Ascending aorta (tissue), 2 donors: ENCODE measurements at regions not wholly inside any gene's neighbourhood (a gene's known extent, or its start where the extent isn't known, plus 50 kb on each side); places are given as distances from the start of the nearest gene placed in this dataset.

Experiments used
- DNase-seq, 2 donors: peaks; one replicate each; pipeline ENCODE4 v3.0.0-alpha.2; 2019; ENCODE audit warnings: low spot score in 2 of 2
- H3K27ac ChIP-seq, 2 donors: fragments of 200-600 bp; sonication (generic); one replicate each; pipeline ENCODE4 v1.5.1; 2016 to 2017; ENCODE audit warnings: mild to moderate bottlenecking in 1 of 2
- H3K27me3 ChIP-seq: fragments of 200-600 bp; sonication (generic); one replicate; pipeline ENCODE4 v1.5.1; 2017
- H3K36me3 ChIP-seq, 2 donors: fragments of 200-600 bp; sonication (generic); one replicate each; pipeline ENCODE4 v1.5.1; 2016
- H3K4me1 ChIP-seq, 2 donors: fragments of 200-600 bp; sonication (generic); one replicate each; pipeline ENCODE4 v1.5.1; 2016 to 2017; ENCODE audit warnings: mild to moderate bottlenecking in 1 of 2
- H3K4me3 ChIP-seq, 2 donors: fragments of 200-600 bp; sonication (generic); one replicate each; pipeline ENCODE4 v1.5.1; 2016 to 2017; ENCODE audit warnings: mild to moderate bottlenecking in 1 of 2
- H3K9me3 ChIP-seq, 2 donors: fragments of 200-600 bp; sonication (generic); one replicate each; pipeline ENCODE4 v1.5.1; 2016
- CTCF ChIP-seq, 3 experiments: fragments of 200-600 bp in 2 of 3; fragments of 450-650 bp in 1 of 3; sonication (generic) in 2 of 3; IDR thresholded peaks; one replicate each; pipeline ENCODE4 v1.5.1; 2016 to 2019; ENCODE audit warnings: antibody characterized with exemption in 3 of 3, mild to moderate bottlenecking in 1 of 3, moderate library complexity in 1 of 3
- intact Hi-C: fragments of 100-400 bp; cut with DNase I; formaldehyde crosslinking; loops from one replicate; pipeline ENCODE4 v1.15.1; 2023

- TF ChIP-seq CTCF (IDR thresholded peaks at IDR 0.05), result no peak
- Histone ChIP-seq H3K27ac (no peak overlapping the region), H3K4me3 (no peak overlapping the region), H3K9me3 (no peaks in the 10 kb centered on the region), H3K36me3 (no peaks in the 10 kb centered on the region), H3K27me3 (no peaks in the 10 kb centered on the region), H3K4me1 (no peaks in the 10 kb centered on the region)
- DNase-seq, result no peak
- intact Hi-C loops, result no loop called here
Measured at GRCh38 chr5:155068616-155069100, 55.1 kb downstream of the KIF4B start.

GRCh38 chr5:155069961-155070360 is 56.4 kb downstream of the KIF4B start:
- no peaks in the 10 kb centered on the region for H3K9me3 ChIP-seq
- no peak overlapping the region for H3K27ac ChIP-seq
- intact Hi-C loops, result no loop called here

GRCh38 chr5:155070781-155071180 is 57.2 kb downstream of the KIF4B start:
- no peak for DNase-seq
- no peak for TF ChIP-seq CTCF (IDR thresholded peaks at IDR 0.05)
- no peaks in the 10 kb centered on the region for H3K36me3 ChIP-seq
- no peaks in the 10 kb centered on the region for H3K9me3 ChIP-seq
- no peaks in the 10 kb centered on the region for H3K27me3 ChIP-seq
- H3K4me3 ChIP-seq, result no peak overlapping the region
- H3K4me1 ChIP-seq, result no peaks in the 10 kb centered on the region
- intact Hi-C loops, result no loop called here
- H3K27ac ChIP-seq, result no peak overlapping the region

More at GRCh38 chr5:155069961-155070360, 56.4 kb downstream of the KIF4B start:
- no peaks in the 10 kb centered on the region for H3K27me3 ChIP-seq
- no peaks in the 10 kb centered on the region for H3K36me3 ChIP-seq
- DNase-seq, result no peak
- H3K4me1 ChIP-seq, result no peaks in the 10 kb centered on the region
- no peak for TF ChIP-seq CTCF (IDR thresholded peaks at IDR 0.05)
- no peak overlapping the region for H3K4me3 ChIP-seq

GRCh38 chr5:155076379-155076778 is 62.8 kb downstream of the KIF4B start:
- Histone ChIP-seq H3K4me3 (no peak overlapping the region), H3K9me3 (no peaks in the 10 kb centered on the region), H3K27me3 (no peaks in the 10 kb centered on the region), H3K36me3 (no peaks in the 10 kb centered on the region), H3K27ac (no peak overlapping the region), H3K4me1 (no peaks in the 10 kb centered on the region)
- intact Hi-C loops, result no loop called here
- no peak for DNase-seq
- TF ChIP-seq CTCF (IDR thresholded peaks at IDR 0.05), result no peak

GRCh38 chr5:155079698-155080097 is 66.1 kb downstream of the KIF4B start:
- no peak overlapping the region for H3K27ac ChIP-seq
- no peaks in the 10 kb centered on the region for H3K9me3 ChIP-seq
- H3K4me1 ChIP-seq, result no peaks in the 10 kb centered on the region
- TF ChIP-seq CTCF (IDR thresholded peaks at IDR 0.05), result no peak
- DNase-seq, result no peak
- H3K4me3 ChIP-seq, result no peak overlapping the region
- intact Hi-C loops, result no loop called here
- H3K27me3 ChIP-seq, result no peaks in the 10 kb centered on the region
- no peaks in the 10 kb centered on the region for H3K36me3 ChIP-seq

- no peaks in the 10 kb centered on the region for H3K27me3 ChIP-seq
- H3K9me3 ChIP-seq, result no peaks in the 10 kb centered on the region
- no peak overlapping the region for H3K4me3 ChIP-seq
- TF ChIP-seq CTCF (IDR thresholded peaks at IDR 0.05), result no peak
- no peak for DNase-seq
- intact Hi-C loops, result no loop called here
- H3K27ac ChIP-seq, result no peak overlapping the region
- H3K36me3 ChIP-seq, result no peaks in the 10 kb centered on the region
- no peaks in the 10 kb centered on the region for H3K4me1 ChIP-seq
Measured at GRCh38 chr5:155080721-155081120, 67.2 kb downstream of the KIF4B start.
